Adrenal gland (tissue), 9 donors: ENCODE measurements at regions not wholly inside any gene's neighbourhood (a gene's known extent, or its start where the extent isn't known, plus 50 kb on each side); places are given as distances from the start of the nearest gene placed in this dataset.

Experiments used
- DNase-seq, 7 donors: peaks; one replicate each; pipeline ENCODE4 v3.0.0-alpha.2; 2019 to 2020
- H3K27ac ChIP-seq, 5 donors: fragments of 200-600 bp; sonication (generic) in 4 of 5; 1 replicate in 3 of 5; 2 replicates in 2 of 5; pipeline versions ENCODE4 v1.5.1 to v1.8.0; 2016 to 2020; ENCODE audit warnings: mild to moderate bottlenecking in 1 of 5
- H3K27me3 ChIP-seq: fragments of 200-600 bp; 2 replicates; pipeline ENCODE4 v1.8.0; 2021
- H3K36me3 ChIP-seq, 2 donors: fragments of 200-600 bp; replicated peaks in 1 of 2; 1 replicate in 1 of 2; 2 replicates in 1 of 2; pipeline versions ENCODE4 v1.5.1 to v1.8.0; 2018 to 2022
- H3K4me1 ChIP-seq, 2 donors: fragments of 200-600 bp; replicated peaks in 1 of 2; 1 replicate in 1 of 2; 2 replicates in 1 of 2; pipeline versions ENCODE4 v1.5.1 to v1.8.0; 2018 to 2021
- H3K4me3 ChIP-seq, 4 donors: fragments of 200-600 bp; sonication (generic) in 3 of 4; one replicate each; pipeline ENCODE4 v1.5.1; 2016 to 2018
- H3K9me3 ChIP-seq, 3 donors: fragments of 200-600 bp; sonication (generic) in 1 of 3; replicated peaks in 1 of 3; 1 replicate in 2 of 3; 2 replicates in 1 of 3; pipeline versions ENCODE4 v1.5.1 to v1.8.0; 2016 to 2021
- POLR2A ChIP-seq, 2 donors: fragments of 450-650 bp; IDR thresholded peaks; one replicate each; pipeline ENCODE4 v1.6.1; 2017; ENCODE audit warnings: antibody characterized with exemption in 2 of 2, mild to moderate bottlenecking in 2 of 2, moderate library complexity in 1 of 2
- WGBS, 4 donors: extraction: QIAGEN DNeasy Blood & Tissue Kit in 2 of 4; methylation state at CpG; one replicate each; pipeline versions ENCODE4 v1.1.5 to v1.1.7; 2013 to 2017; 5-methylcytosine and 5-hydroxymethylcytosine counted together
- intact Hi-C, 2 donors: fragments of 100-400 bp; cut with DNase I; formaldehyde crosslinking; loops; one replicate each; pipeline versions ENCODE4 v1.14.1 to v1.15.0; 2022 to 2023
- TF ChIP-seq, protein P1 (sequence below), 6 experiments: fragments of 450-650 bp in 4 of 6; fragments of 200-600 bp in 2 of 6; sonication (generic) in 1 of 6; IDR thresholded peaks; 1 replicate in 5 of 6; 2 replicates in 1 of 6; pipeline versions ENCODE4 v1.5.1 to v1.8.0; 2016 to 2021; ENCODE audit warnings: antibody characterized with exemption in 6 of 6, mild to moderate bottlenecking in 2 of 6, moderate library complexity in 1 of 6
- donor health status: healthy with polysubstance abuse.
- donor health status: Bipolar disorder and iron deficiency.
- donor health status: DM: yes; HTN: yes; CAD: no.
- donor health status: DM: no; HTN: no; CAD: no.
- donor health status: DM: no; HTN: no; CAD: no.

DNA sequence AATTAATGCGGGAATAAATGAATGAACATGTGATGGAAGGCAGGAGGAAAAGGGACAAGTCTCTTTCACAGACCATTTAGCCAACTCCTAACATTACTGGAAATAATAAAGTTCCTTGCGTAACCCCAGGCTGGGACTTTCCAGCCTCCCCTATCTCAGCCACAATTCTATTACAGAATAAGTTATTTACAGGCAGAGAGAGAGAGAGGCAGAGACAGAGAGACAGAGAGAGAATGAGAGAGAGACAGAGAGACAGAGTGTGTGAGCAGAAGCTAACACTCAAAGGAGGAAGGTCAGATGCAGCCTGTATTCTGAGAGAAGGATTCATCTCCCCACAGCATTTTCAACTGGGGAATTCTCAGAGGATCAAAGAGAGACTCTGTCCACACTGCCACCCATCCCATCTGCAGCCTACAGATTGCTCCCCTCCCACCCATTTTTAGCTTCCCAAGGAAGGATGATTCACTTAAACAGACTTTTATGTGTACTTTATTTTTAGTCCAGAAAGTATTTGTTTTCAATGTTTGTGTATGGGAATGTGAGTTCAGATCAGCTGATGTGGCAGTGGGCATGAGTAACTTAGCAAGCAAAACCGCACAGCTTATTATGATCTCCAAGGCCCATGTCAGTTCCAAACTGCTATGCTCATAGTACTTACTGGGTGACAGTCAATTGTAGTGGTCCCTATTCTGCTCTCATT, 165.7 kb downstream of the CAND1 start:
- DNase-seq = peak in 1 of 7 donors; percentile 25

DNA sequence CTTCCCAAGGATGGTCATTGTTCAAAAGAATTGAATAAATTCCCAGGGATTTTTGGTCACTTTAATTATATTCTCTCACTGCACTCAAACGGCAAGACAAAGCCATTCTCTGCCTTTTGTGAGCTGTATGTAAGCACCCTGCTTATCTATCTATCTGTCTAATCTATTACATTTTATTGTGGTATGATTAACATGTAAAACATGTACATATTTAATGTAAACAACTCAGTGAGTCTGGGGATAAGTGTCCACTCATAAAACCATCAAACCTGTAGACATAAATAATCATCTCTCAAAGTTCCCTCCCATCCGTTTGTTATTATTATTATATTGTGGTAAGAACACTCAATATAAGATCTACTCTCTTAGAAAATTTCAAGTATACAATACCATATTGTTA, 167.1 kb downstream of the CAND1 start:
- Histone ChIP-seq H3K27me3 (no peaks in the 10 kb centered on the region), H3K36me3 (no peaks in the 10 kb centered on the region), H3K9me3 (no peaks in the 10 kb centered on the region), H3K27ac (no peak overlapping the region), H3K4me1 (peaks cover 0 to 5% of the 10 kb centered on the region in 2 donors), H3K4me3 (no peak overlapping the region)
- TF ChIP-seq, protein P1, sequence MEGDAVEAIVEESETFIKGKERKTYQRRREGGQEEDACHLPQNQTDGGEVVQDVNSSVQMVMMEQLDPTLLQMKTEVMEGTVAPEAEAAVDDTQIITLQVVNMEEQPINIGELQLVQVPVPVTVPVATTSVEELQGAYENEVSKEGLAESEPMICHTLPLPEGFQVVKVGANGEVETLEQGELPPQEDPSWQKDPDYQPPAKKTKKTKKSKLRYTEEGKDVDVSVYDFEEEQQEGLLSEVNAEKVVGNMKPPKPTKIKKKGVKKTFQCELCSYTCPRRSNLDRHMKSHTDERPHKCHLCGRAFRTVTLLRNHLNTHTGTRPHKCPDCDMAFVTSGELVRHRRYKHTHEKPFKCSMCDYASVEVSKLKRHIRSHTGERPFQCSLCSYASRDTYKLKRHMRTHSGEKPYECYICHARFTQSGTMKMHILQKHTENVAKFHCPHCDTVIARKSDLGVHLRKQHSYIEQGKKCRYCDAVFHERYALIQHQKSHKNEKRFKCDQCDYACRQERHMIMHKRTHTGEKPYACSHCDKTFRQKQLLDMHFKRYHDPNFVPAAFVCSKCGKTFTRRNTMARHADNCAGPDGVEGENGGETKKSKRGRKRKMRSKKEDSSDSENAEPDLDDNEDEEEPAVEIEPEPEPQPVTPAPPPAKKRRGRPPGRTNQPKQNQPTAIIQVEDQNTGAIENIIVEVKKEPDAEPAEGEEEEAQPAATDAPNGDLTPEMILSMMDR (IDR thresholded peaks at IDR 0.05) = no peak
- TF ChIP-seq POLR2A (IDR thresholded peaks at IDR 0.05) = no peak
- WGBS, 4 donors = 65 to 80% (median 74%) methylated on average over 2 of the region's 2 CpGs
- intact Hi-C loops = loop anchor here in 1 of 2 donors (10.0 kb wide), 1 partner anchor 509 kb away; no protein-coding TSS in a partner anchor
- DNase-seq = no peak

More for the DNA sequence above, 165.7 kb downstream of the CAND1 start:
- H3K36me3 ChIP-seq = no peaks in the 10 kb centered on the region
- peaks cover 0 to 5% of the 10 kb centered on the region in 2 donors for H3K4me1 ChIP-seq
- intact Hi-C loops = loop anchor here in 1 of 2 donors (10.0 kb wide), 1 partner anchor 510 kb away; no protein-coding TSS in a partner anchor
- WGBS, 4 donors = 69 to 70% (median 69%) methylated on average over 3 of the region's 3 CpGs
- TF ChIP-seq POLR2A (IDR thresholded peaks at IDR 0.05) = no peak
- TF ChIP-seq, protein P1 (IDR thresholded peaks at IDR 0.05) = no peak
- no peaks in the 10 kb centered on the region for H3K9me3 ChIP-seq
- no peaks in the 10 kb centered on the region for H3K27me3 ChIP-seq
- no peak overlapping the region for H3K4me3 ChIP-seq
- peak overlapping the region in 1 of 5 donors; percentile 49 for H3K27ac ChIP-seq

DNA sequence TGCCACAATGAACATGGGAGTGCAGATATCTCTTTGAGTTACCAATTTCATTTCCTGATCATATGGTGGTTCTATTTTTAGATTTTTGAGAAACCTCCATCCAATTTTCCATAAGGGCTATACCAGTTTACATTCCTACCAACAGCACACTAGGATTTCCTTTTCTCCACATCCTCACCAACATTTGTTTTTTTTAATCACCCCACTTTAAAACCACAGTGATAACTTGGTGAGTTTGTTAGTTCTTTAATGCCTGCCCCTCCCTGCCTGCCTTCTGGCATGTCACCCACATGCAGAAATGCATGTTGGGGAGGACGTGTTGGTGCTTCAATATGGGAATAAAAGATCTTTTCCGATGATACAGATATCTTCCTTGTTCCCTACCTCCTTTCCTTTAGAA, 167.9 kb downstream of the CAND1 start:
- H3K27ac ChIP-seq = no peak overlapping the region
- no peak for TF ChIP-seq POLR2A (IDR thresholded peaks at IDR 0.05)
- TF ChIP-seq, protein P1 (IDR thresholded peaks at IDR 0.05) = no peak
- H3K27me3 ChIP-seq = no peaks in the 10 kb centered on the region
- intact Hi-C loops = loop anchor here in 1 of 2 donors (10.0 kb wide), 1 partner anchor 508 kb away; no protein-coding TSS in a partner anchor
- H3K9me3 ChIP-seq = no peaks in the 10 kb centered on the region
- H3K4me1 ChIP-seq = peaks cover 1 to 3% of the 10 kb centered on the region in 2 donors
- no peak overlapping the region for H3K4me3 ChIP-seq
- no peak for DNase-seq
- H3K36me3 ChIP-seq = no peaks in the 10 kb centered on the region
- 74 to 77% (median 76%) methylated on average over 2 of the region's 2 CpGs for WGBS, 4 donors

DNA sequence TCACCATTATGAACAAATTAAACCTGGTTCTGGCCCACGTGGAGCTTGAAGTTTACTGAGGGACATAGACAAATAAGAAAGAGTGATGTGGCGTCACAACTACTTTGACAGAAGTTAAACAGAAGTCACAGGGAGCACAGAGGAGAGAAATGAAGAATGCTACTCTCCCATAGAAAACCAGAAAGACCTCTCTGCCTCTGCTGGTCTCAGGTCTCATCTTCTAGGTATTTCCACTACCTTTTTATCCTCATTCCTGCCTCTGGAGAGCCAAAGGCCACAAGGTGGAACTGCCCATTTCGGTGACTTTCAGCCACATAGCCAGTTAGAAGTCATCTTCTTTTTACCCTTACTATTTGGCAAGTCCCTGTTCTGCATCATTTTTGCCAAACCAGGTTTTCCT, 170.5 kb downstream of the CAND1 start:
- Histone ChIP-seq H3K27ac (no peak overlapping the region), H3K9me3 (no peaks in the 10 kb centered on the region), H3K36me3 (no peaks in the 10 kb centered on the region), H3K27me3 (no peaks in the 10 kb centered on the region), H3K4me1 (peaks cover 8 to 10% of the 10 kb centered on the region in 2 donors), H3K4me3 (no peak overlapping the region)
- WGBS, 4 donors = 89 to 98% (median 93%) methylated on average over 3 of the region's 3 CpGs
- intact Hi-C loops = loop anchor here in 1 of 2 donors (10.0 kb wide), 2 partner anchors 205 to 505 kb away; partner anchors contain the start of gene DYRK2
- TF ChIP-seq POLR2A (IDR thresholded peaks at IDR 0.05) = no peak
- TF ChIP-seq, protein P1 (IDR thresholded peaks at IDR 0.05) = no peak
- no peak for DNase-seq
